ENCODE measurements at regions not wholly inside any gene's neighbourhood (a gene's known extent, or its start where the extent isn't known, plus 50 kb on each side); places are given as distances from the start of the nearest gene placed in this dataset.

DNA sequence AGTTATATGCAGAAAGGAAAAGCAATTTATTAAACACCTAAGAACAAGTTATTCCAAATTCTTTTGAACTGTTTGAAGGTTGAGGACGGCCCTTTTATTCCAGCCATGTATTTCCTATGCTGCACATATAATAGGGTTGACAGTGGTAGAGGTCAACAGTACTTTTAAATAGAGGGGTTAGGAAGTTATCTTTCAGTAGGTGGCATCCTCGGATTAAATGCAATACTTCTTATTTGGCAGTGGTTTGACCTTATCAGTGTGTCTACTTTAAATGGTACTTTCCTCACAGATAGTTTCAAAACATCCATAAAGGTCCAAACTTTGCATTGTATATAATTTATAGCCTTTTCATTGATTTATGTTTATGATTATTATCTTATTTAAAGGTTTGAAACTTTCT lies 558.7 kb downstream of the TUSC7 start:
- H3K36me3 Mint-ChIP-seq (ENCODE audit: insufficient read depth, unreplicated experiment): no peaks in the 10 kb centered on the region
- DNase-seq: no peak
- peaks cover 8% of the 10 kb centered on the region for H3K4me1 Mint-ChIP-seq (ENCODE audit: low read depth, unreplicated experiment)
- H3K27ac Mint-ChIP-seq (ENCODE audit: unreplicated experiment): no peak overlapping the region
- no peaks in the 10 kb centered on the region for H3K9me3 Mint-ChIP-seq (ENCODE audit: low read depth, unreplicated experiment)
- H3K4me3 Mint-ChIP-seq (ENCODE audit: low read depth, unreplicated experiment): no peak overlapping the region
- BruUV-seq (replicated peaks): no TSS peak
- TF ChIP-seq, protein P1, sequence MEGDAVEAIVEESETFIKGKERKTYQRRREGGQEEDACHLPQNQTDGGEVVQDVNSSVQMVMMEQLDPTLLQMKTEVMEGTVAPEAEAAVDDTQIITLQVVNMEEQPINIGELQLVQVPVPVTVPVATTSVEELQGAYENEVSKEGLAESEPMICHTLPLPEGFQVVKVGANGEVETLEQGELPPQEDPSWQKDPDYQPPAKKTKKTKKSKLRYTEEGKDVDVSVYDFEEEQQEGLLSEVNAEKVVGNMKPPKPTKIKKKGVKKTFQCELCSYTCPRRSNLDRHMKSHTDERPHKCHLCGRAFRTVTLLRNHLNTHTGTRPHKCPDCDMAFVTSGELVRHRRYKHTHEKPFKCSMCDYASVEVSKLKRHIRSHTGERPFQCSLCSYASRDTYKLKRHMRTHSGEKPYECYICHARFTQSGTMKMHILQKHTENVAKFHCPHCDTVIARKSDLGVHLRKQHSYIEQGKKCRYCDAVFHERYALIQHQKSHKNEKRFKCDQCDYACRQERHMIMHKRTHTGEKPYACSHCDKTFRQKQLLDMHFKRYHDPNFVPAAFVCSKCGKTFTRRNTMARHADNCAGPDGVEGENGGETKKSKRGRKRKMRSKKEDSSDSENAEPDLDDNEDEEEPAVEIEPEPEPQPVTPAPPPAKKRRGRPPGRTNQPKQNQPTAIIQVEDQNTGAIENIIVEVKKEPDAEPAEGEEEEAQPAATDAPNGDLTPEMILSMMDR (IDR thresholded peaks at IDR 0.05; ENCODE audit: unreplicated experiment): no peak
- no peaks in the 10 kb centered on the region for H3K27me3 Mint-ChIP-seq (ENCODE audit: unreplicated experiment)
- CTCF ChIA-PET: no interaction called here
- intact Hi-C loops (cut with micrococcal nuclease; ENCODE audit: unreplicated experiment): no loop called here

DNA sequence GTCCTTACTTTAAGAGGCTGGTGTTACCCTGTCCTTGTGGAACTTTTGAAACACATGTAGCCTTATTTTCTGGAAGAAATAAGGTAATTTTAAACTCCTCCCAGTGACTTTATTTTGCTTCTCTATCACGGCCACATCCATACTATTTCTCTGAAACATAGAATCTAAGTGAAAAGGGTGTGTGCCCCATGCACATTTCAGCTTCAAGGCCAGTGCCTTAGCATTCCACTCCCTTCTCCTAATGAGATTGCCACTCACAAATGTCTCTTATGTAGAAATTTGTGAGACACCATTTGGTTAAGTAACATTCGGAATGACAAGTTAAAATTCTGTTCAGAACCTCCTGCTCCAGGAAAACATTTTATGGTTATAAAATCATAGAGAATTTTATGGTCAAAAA lies 562.7 kb downstream of the TUSC7 start:
- Mint-ChIP-seq H3K27me3 (ENCODE audit: unreplicated experiment) (no peaks in the 10 kb centered on the region), H3K36me3 (ENCODE audit: insufficient read depth, unreplicated experiment) (no peaks in the 10 kb centered on the region), H3K4me1 (ENCODE audit: low read depth, unreplicated experiment) (peaks cover 3% of the 10 kb centered on the region), H3K4me3 (ENCODE audit: low read depth, unreplicated experiment) (no peak overlapping the region), H3K27ac (ENCODE audit: unreplicated experiment) (no peak overlapping the region), H3K9me3 (ENCODE audit: low read depth, unreplicated experiment) (no peaks in the 10 kb centered on the region)
- DNase-seq: no peak
- CTCF ChIA-PET: no interaction called here
- no TSS peak for BruUV-seq (replicated peaks)
- TF ChIP-seq, protein P1 (IDR thresholded peaks at IDR 0.05; ENCODE audit: unreplicated experiment): no peak
- intact Hi-C loops (cut with micrococcal nuclease; ENCODE audit: unreplicated experiment): no loop called here

DNA sequence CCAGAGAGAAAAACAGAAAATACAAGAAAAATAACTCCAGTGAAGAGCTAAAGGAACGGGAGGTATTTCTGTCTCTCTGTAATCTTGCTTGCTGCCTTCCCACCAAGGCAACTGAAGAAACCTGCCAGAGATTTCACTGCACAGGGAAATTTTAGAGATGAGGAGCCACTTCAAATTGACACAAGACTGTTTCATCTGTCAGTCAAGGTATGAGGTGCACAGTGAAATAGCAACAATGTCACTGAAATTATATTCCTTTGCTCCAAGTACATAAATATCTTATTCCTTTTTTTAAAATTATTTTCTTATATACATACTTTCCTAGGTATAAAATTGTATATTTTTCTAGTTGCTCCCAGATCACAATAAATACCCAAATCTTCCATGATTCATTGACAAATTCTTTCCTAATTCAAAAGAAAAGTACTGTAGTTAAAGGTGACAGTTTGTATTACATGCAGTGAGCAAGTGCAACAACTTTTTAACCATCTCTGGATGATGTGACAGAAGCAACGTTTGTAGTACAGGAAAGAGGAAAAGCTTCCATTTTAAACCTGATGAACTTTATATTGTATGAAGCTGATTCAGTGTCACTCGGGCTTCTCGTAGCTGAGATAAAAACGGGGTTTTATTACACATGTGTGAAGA lies 563.4 kb downstream of the TUSC7 start:
- H3K27me3 Mint-ChIP-seq (ENCODE audit: unreplicated experiment): no peaks in the 10 kb centered on the region

DNA sequence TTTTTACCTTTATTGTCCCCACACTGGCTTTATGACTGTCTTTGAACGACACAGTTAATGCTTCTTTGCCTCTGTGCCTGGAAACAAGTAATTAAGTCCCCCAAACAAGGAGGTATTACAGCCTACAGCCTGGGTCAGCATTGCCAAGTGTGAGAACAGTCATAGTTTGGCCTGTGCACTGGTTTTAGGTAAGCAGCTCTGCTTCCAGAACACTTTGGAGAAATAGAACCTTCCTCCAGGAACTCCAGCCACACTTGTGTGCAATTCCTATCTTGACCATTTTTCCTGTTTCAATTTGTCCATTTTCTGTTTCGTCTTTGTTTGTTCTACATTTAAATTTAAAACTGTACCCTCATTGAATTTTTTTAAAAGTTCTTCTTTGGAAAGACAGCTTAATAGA lies 568.2 kb downstream of the TUSC7 start:
- Mint-ChIP-seq H3K27me3 (ENCODE audit: unreplicated experiment) (no peaks in the 10 kb centered on the region), H3K9me3 (ENCODE audit: low read depth, unreplicated experiment) (no peaks in the 10 kb centered on the region), H3K36me3 (ENCODE audit: insufficient read depth, unreplicated experiment) (no peaks in the 10 kb centered on the region), H3K27ac (ENCODE audit: unreplicated experiment) (peak overlapping the region; percentile 89), H3K4me1 (ENCODE audit: low read depth, unreplicated experiment) (peaks cover 26% of the 10 kb centered on the region), H3K4me3 (ENCODE audit: low read depth, unreplicated experiment) (no peak overlapping the region)
- intact Hi-C loops (cut with micrococcal nuclease; ENCODE audit: unreplicated experiment): no loop called here
- DNase-seq: no peak
- BruUV-seq (replicated peaks): no TSS peak
- CTCF ChIA-PET: interaction anchor here (0.6 to 1.1 kb wide), 2 partner anchors 10 to 22 kb away, joined by 3 read pairs; no protein-coding TSS in a partner anchor
- TF ChIP-seq, protein P1 (IDR thresholded peaks at IDR 0.05; ENCODE audit: unreplicated experiment): no peak

More for the DNA sequence above, 563.4 kb downstream of the TUSC7 start:
- CTCF ChIA-PET: no interaction called here
- intact Hi-C loops (cut with micrococcal nuclease; ENCODE audit: unreplicated experiment): no loop called here
- BruUV-seq (replicated peaks): no TSS peak
- H3K36me3 Mint-ChIP-seq (ENCODE audit: insufficient read depth, unreplicated experiment): no peaks in the 10 kb centered on the region
- TF ChIP-seq, protein P1 (IDR thresholded peaks at IDR 0.05; ENCODE audit: unreplicated experiment): no peak
- peaks cover 11% of the 10 kb centered on the region for H3K4me1 Mint-ChIP-seq (ENCODE audit: low read depth, unreplicated experiment)
- H3K4me3 Mint-ChIP-seq (ENCODE audit: low read depth, unreplicated experiment): no peak overlapping the region
- DNase-seq: no peak
- H3K9me3 Mint-ChIP-seq (ENCODE audit: low read depth, unreplicated experiment): no peaks in the 10 kb centered on the region
- H3K27ac Mint-ChIP-seq (ENCODE audit: unreplicated experiment): no peak overlapping the region
